KMS-11 (cell line): ENCODE measurements at regions not wholly inside any gene's neighbourhood (a gene's known extent, or its start where the extent isn't known, plus 50 kb on each side); places are given as distances from the start of the nearest gene placed in this dataset.
"Not testable (repeated sequence)": the region's sequence is repeated elsewhere in the genome, so short reads cannot be mapped to it uniquely, and the experiment has no call there.

Experiments
- H2AFZ ChIP-seq: fragments of 200-600 bp; sonication (generic); 2 replicates; pipeline ENCODE4 v1.6.1; 2016; ENCODE audit warnings: antibody characterized with exemption, mixed run types, low read depth
- H3K27ac ChIP-seq: fragments of 200-600 bp; sonication (generic); 2 replicates; pipeline ENCODE4 v1.6.1; 2016; ENCODE audit warnings: mild to moderate bottlenecking, mixed run types
- H3K27me3 ChIP-seq: fragments of 200-600 bp; sonication (generic); 2 replicates; pipeline ENCODE4 v1.6.1; 2017; ENCODE audit warnings: mild to moderate bottlenecking, low read depth, mixed run types, moderate library complexity; ENCODE audit not compliant: insufficient read depth
- H3K36me3 ChIP-seq: fragments of 200-600 bp; sonication (generic); 2 replicates; pipeline ENCODE4 v1.6.1; 2017; ENCODE audit warnings: mild to moderate bottlenecking, mixed run types; ENCODE audit not compliant: insufficient read depth
- H3K4me1 ChIP-seq: fragments of 200-600 bp; sonication (generic); 2 replicates; pipeline ENCODE4 v1.6.1; 2016; ENCODE audit warnings: mild to moderate bottlenecking, low read depth, mixed run types; ENCODE audit not compliant: poor library complexity, severe bottlenecking
- H3K4me2 ChIP-seq: fragments of 200-600 bp; sonication (generic); 2 replicates; pipeline ENCODE4 v1.7.0; 2016; ENCODE audit warnings: mild to moderate bottlenecking, mixed run types
- H3K4me3 ChIP-seq: fragments of 200-600 bp; sonication (generic); IDR thresholded peaks from 2 replicates; pipeline ENCODE4 v1.6.1; 2017; ENCODE audit warnings: low read depth, low read length, mixed read lengths; ENCODE audit not compliant: insufficient read depth
- H3K79me2 ChIP-seq: fragments of 200-600 bp; sonication (generic); 2 replicates; pipeline ENCODE4 v1.6.1; 2016; ENCODE audit warnings: low read depth, mixed run types; ENCODE audit not compliant: insufficient read depth
- H3K9ac ChIP-seq: fragments of 200-600 bp; sonication (generic); 2 replicates; pipeline ENCODE4 v1.6.1; 2016; ENCODE audit warnings: mild to moderate bottlenecking, mixed run types
- H4K20me1 ChIP-seq: fragments of 200-600 bp; sonication (generic); 2 replicates; pipeline ENCODE4 v1.6.1; 2016; ENCODE audit warnings: mild to moderate bottlenecking, mixed run types; ENCODE audit not compliant: insufficient read depth
- CTCF ChIP-seq: fragments of 200-600 bp; sonication (generic); conservative IDR thresholded peaks from 2 replicates; pipeline ENCODE4 v1.6.1; 2017; ENCODE audit warnings: low read depth, mild to moderate bottlenecking, antibody characterized with exemption, low read length, moderate library complexity, mixed read lengths

- H3K36me3 ChIP-seq, result no peaks in the 10 kb centered on the region
- TF ChIP-seq CTCF, result no peak
- no peak overlapping the region for H3K27ac ChIP-seq
- no peak overlapping the region for H3K4me3 ChIP-seq
- no peak overlapping the region for H3K4me2 ChIP-seq
- H3K79me2 ChIP-seq, result no peaks in the 10 kb centered on the region
- no peaks in the 10 kb centered on the region for H4K20me1 ChIP-seq
- no peaks in the 10 kb centered on the region for H3K27me3 ChIP-seq
- peaks cover 67% of the 10 kb centered on the region for H3K4me1 ChIP-seq
- H2AFZ ChIP-seq, result no peak overlapping the region
- no peak overlapping the region for H3K9ac ChIP-seq
Observed at GRCh38 chr4:78660559-78660958, 109.0 kb downstream of the ANXA3 start.

GRCh38 chr4:78661086-78661690 lies 109.6 kb downstream of the ANXA3 start:
- Histone ChIP-seq H3K9ac (no peak overlapping the region), H3K79me2 (no peaks in the 10 kb centered on the region), H3K4me3 (no peak overlapping the region), H3K27ac (peak overlapping the region; percentile 58), H3K4me2 (peak overlapping the region; percentile 50), H3K36me3 (no peaks in the 10 kb centered on the region), H4K20me1 (no peaks in the 10 kb centered on the region), H3K4me1 (peaks cover 64% of the 10 kb centered on the region), H3K27me3 (no peaks in the 10 kb centered on the region), H2AFZ (0 out of 2 replicates have a peak overlapping the region, but pooled peaks have one; percentile 8)
- no peak for TF ChIP-seq CTCF

DNA sequence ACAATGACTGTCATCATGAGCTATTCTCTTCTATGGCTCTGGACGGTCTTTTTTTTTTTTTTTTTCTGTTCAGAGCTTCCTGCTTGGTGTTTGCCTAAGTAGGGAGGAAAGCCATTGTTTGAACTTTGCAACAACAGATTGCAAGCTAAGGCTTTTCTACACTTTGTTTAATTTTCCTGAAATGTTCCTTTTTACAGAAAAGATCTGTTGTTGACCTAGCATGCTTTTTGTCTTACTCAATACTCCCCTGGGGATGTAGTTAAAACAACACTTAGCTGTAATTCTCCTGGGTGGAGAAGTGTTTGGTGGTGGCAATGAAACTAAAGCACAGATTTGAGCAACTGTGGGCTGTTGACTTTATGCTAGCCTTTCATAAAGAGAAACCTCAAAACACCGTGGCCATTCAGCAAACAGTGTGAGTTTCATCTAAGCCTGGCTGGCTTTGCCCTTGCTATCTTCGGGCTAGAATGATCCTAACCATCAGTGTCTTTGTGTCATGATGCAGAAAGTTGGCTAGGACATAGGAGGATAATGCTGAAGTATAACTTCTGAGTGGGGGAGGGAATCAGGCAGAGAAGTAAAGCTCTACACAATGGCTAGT lies 110.5 kb downstream of the ANXA3 start:
- Histone ChIP-seq H3K4me1 (peaks cover 56% of the 10 kb centered on the region), H3K36me3 (no peaks in the 10 kb centered on the region), H3K27ac (peak overlapping the region; percentile 58), H3K27me3 (no peaks in the 10 kb centered on the region), H4K20me1 (no peaks in the 10 kb centered on the region), H3K79me2 (no peaks in the 10 kb centered on the region), H3K9ac (peak overlapping the region; percentile 7; the same call in 1 of the 2 replicates), H3K4me2 (peak overlapping the region; percentile 50), H2AFZ (peak overlapping the region; percentile 8; the same call in 1 of the 2 replicates), H3K4me3 (no peak overlapping the region)
- TF ChIP-seq CTCF, result no peak

DNA sequence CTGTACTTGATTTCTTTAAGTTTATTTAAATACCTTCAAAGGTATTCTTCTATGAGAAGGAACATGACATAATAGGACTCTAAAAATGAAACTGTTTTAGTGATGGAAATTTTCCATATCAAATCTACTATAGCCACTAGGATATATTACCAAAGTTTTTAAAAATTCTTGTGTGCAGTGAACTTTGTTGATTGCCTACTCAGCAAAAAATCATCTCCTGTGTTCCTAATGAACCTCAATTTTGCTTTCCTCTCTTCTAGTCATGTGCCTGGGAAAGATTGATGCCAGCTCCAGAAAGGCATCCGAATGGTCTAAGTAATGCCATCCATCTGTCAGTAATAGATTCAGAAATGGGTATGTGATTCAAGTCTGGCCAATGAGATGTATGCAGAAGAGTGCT lies 111.1 kb downstream of the ANXA3 start:
- H3K4me2 ChIP-seq, result peak overlapping the region; percentile 50
- peaks cover 50% of the 10 kb centered on the region for H3K4me1 ChIP-seq
- H3K27ac ChIP-seq, result peak overlapping the region; percentile 58

DNA sequence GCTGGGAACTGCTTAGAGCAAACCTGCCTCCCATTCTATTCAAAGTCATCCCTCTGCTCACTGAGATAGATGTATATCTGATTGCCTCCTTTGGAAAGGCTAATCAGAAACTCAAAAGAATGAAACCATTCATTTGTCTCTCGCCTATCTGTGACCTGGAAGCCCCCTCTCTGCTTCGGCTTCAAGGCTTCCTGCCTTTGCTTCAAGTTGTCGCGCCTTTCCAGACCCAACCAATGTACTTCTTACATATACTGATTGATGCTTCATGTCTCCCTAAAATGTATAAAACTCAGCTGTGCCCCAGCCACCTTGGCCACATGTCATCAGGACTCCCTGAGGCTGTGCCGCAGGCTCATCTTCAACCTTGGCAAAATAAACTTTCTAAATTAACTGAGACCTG lies 111.9 kb upstream of the BMP2K start:
- not testable (repeated sequence) for H3K27ac ChIP-seq, H3K4me3 ChIP-seq, H2AFZ ChIP-seq, H3K79me2 ChIP-seq, H4K20me1 ChIP-seq, H3K9ac ChIP-seq, H3K27me3 ChIP-seq, H3K36me3 ChIP-seq, H3K4me2 ChIP-seq
- peaks cover 33% of the 10 kb centered on the region for H3K4me1 ChIP-seq

More for the DNA sequence above, 111.1 kb downstream of the ANXA3 start:
- TF ChIP-seq CTCF, result no peak
- Histone ChIP-seq H2AFZ (0 out of 2 replicates have a peak overlapping the region, but pooled peaks have one; percentile 8), H3K9ac (no peak overlapping the region), H3K27me3 (no peaks in the 10 kb centered on the region), H3K4me3 (no peak overlapping the region), H3K79me2 (no peaks in the 10 kb centered on the region), H3K36me3 (no peaks in the 10 kb centered on the region), H4K20me1 (no peaks in the 10 kb centered on the region)
